ENCODE measurements at regions not wholly inside any gene's neighbourhood (a gene's known extent, or its start where the extent isn't known, plus 50 kb on each side); places are given as distances from the start of the nearest gene placed in this dataset.

GRCh38 chr16:66240088-66240487 lies 126.4 kb upstream of the CDH5 start:
- TF ChIP-seq POLR2A (IDR thresholded peaks at IDR 0.05; ENCODE audit: control extremely low read depth in 1 of 2, low read depth in 2 of 2, low read length in 2 of 2), result no peak
- TF ChIP-seq SP1 (IDR thresholded peaks at IDR 0.05; ENCODE audit: low read depth, low read length), result no peak
- TF ChIP-seq POLR2AphosphoS5 (IDR thresholded peaks at IDR 0.05; ENCODE audit: low read depth, low read length), result no peak
- TF ChIP-seq GABPA (IDR thresholded peaks at IDR 0.05; ENCODE audit: borderline replicate concordance, insufficient read depth, low read length), result no peak
- TF ChIP-seq TBP (IDR thresholded peaks at IDR 0.05; ENCODE audit: low read depth, low read length), result no peak
- no peak for TF ChIP-seq CTCF (IDR thresholded peaks at IDR 0.05; ENCODE audit: control extremely low read depth in 1 of 3, insufficient read depth in 1 of 3, low read depth in 1 of 3, low read length in 3 of 3)
- TF ChIP-seq PHF8 (conservative IDR thresholded peaks at IDR 0.05; ENCODE audit: low read depth, low read length), result no peak
- TF ChIP-seq MAX (IDR thresholded peaks at IDR 0.05), result no peak
- TF ChIP-seq KDM5A (IDR thresholded peaks at IDR 0.05; ENCODE audit: low read length), result no peak
- no peak for TF ChIP-seq EZH2 (IDR thresholded peaks at IDR 0.05; ENCODE audit: low read depth, low read length, severe bottlenecking)
- no peak for TF ChIP-seq TAF7 (optimal IDR thresholded peaks at IDR 0.05; ENCODE audit: borderline replicate concordance, low read depth, low read length)
- TF ChIP-seq EP300 (IDR thresholded peaks at IDR 0.05; ENCODE audit: borderline replicate concordance in 1 of 2, low read depth in 2 of 2, low read length in 2 of 2), result no peak

Data from H1 (cell line).